Stimulated activated CD4-positive, alpha-beta T cell treated with anti-CD3 and anti-CD28 coated beads, Interleukin-4, amount 100 ng/mL, for 1 hour (primary cell): ENCODE measurements at regions not wholly inside any gene's neighbourhood (a gene's known extent, or its start where the extent isn't known, plus 50 kb on each side); places are given as distances from the start of the nearest gene placed in this dataset.
A peak's percentile ranks its signal among the peaks of the same experiment; 100 is the strongest.
"Not testable (repeated sequence)": the region's sequence is repeated elsewhere in the genome, so short reads cannot be mapped to it uniquely, and the experiment has no call there.

Source experiments
- DNase-seq: peaks from one replicate; pipeline ENCODE4 v3.0.0-alpha.2; 2020

GRCh38 chr7:89401099-89401498, 605.6 kb upstream of the TEX47 start:
- no peak for DNase-seq

- DNase-seq = no peak
Measured at GRCh38 chr7:89401690-89402089, 606.2 kb upstream of the TEX47 start.

GRCh38 chr7:89451911-89452310, 656.4 kb upstream of the TEX47 start:
- no peak for DNase-seq

- DNase-seq = no peak
Measured at GRCh38 chr7:89456556-89456955, 661.0 kb upstream of the TEX47 start.

GRCh38 chr7:89458114-89458513, 662.6 kb upstream of the TEX47 start:
- no peak for DNase-seq

- DNase-seq = no peak
Measured at GRCh38 chr7:89474456-89474855, 678.9 kb upstream of the TEX47 start.

- no peak for DNase-seq
Measured at GRCh38 chr7:89477991-89478390, 676.3 kb upstream of the STEAP1 start.

GRCh38 chr7:89495704-89496103, 658.6 kb upstream of the STEAP1 start:
- no peak for DNase-seq

- no peak for DNase-seq
Measured at GRCh38 chr7:89500084-89500483, 654.2 kb upstream of the STEAP1 start.

GRCh38 chr7:89503281-89503680, 651.0 kb upstream of the STEAP1 start:
- no peak for DNase-seq

GRCh38 chr7:89507034-89507433, 647.2 kb upstream of the STEAP1 start:
- no peak for DNase-seq

GRCh38 chr7:89511900-89512299, 642.4 kb upstream of the STEAP1 start:
- DNase-seq = no peak

GRCh38 chr7:89514970-89515369, 639.3 kb upstream of the STEAP1 start:
- no peak for DNase-seq

GRCh38 chr7:89517815-89518214, 636.5 kb upstream of the STEAP1 start:
- DNase-seq = no peak

GRCh38 chr7:89549768-89550167, 604.5 kb upstream of the STEAP1 start:
- DNase-seq = no peak

GRCh38 chr7:89554209-89554608, 600.1 kb upstream of the STEAP1 start:
- no peak for DNase-seq

GRCh38 chr7:89559596-89559995, 594.7 kb upstream of the STEAP1 start:
- DNase-seq = no peak

GRCh38 chr7:89563597-89563996, 590.7 kb upstream of the STEAP1 start:
- no peak for DNase-seq

- DNase-seq = no peak
Measured at GRCh38 chr7:89584896-89585295, 569.4 kb upstream of the STEAP1 start.

GRCh38 chr7:89593125-89593524, 561.1 kb upstream of the STEAP1 start:
- no peak for DNase-seq

- DNase-seq = no peak
Measured at GRCh38 chr7:89602984-89603383, 551.3 kb upstream of the STEAP1 start.

GRCh38 chr7:89605362-89605761, 548.9 kb upstream of the STEAP1 start:
- no peak for DNase-seq

GRCh38 chr7:89606511-89606910, 547.8 kb upstream of the STEAP1 start:
- DNase-seq = no peak

GRCh38 chr7:89607792-89608191, 546.5 kb upstream of the STEAP1 start:
- DNase-seq = peak; percentile 18

GRCh38 chr7:89616829-89617228, 537.4 kb upstream of the STEAP1 start:
- not testable (repeated sequence) for DNase-seq

- no peak for DNase-seq
Measured at GRCh38 chr7:89618274-89618673, 536.0 kb upstream of the STEAP1 start.
